ENCODE measurements at regions not wholly inside any gene's neighbourhood (a gene's known extent, or its start where the extent isn't known, plus 50 kb on each side); places are given as distances from the start of the nearest gene placed in this dataset.

DNA sequence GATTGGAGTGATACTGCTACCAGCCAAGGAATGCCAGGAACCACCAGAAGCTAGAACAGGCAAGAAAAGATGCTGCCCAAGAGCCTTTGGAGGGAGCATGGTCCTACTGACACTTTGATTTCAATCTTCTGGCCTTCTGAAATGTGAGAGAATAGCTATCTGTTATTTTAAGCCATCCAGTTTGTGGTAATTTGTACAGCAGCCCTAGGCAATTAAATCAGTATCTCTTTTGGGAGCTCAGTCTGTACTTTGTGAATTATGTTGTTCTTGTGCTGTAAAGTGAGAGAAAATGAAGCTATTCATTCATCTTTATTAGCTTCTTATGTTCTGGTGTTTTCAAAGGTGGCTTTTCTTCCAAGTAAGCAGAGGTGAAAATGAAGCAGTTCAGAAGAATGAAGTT is 381.3 kb downstream of the PDCD6IP start:
- TF ChIP-seq CTCF (IDR thresholded peaks at IDR 0.05) (no peak), POLR2A (IDR thresholded peaks at IDR 0.05) (no peak)
